Activated B cell treated with CpG ODN at 0.5 μM for 24 hours (primary cell): ENCODE measurements at regions not wholly inside any gene's neighbourhood (a gene's known extent, or its start where the extent isn't known, plus 50 kb on each side); places are given as distances from the start of the nearest gene placed in this dataset.

Experiments used
- ATAC-seq: fragments of 200-7000 bp; cut with Tn5 transposase; one replicate; pipeline ENCODE4 v1.10.0; 2021; ENCODE audit warnings: low read depth, mild to moderate bottlenecking, moderate library complexity
- CTCF ChIA-PET: fragments of 350-600 bp; sonication (Branson Sonifier 250); formaldehyde crosslinking; loops from one replicate; lab custom pipeline; 2021; ENCODE audit warnings: antibody characterized with exemption; lab: Charles Lee
- POLR2A ChIA-PET: fragments of 350-600 bp; sonication (Branson Sonifier 250); formaldehyde crosslinking; loops from one replicate; lab custom pipeline; 2021; ENCODE audit warnings: antibody characterized with exemption; lab: Charles Lee
- DNase-seq: peaks from one replicate; pipeline ENCODE4 v3.0.0; 2022
- H3K27ac Mint-ChIP-seq: one replicate; pipeline ENCODE4 v1.8.0; 2020; ENCODE audit warnings: mixed read lengths
- H3K27me3 Mint-ChIP-seq: one replicate; pipeline ENCODE4 v1.8.0; 2021; ENCODE audit warnings: mixed read lengths
- H3K36me3 Mint-ChIP-seq: one replicate; pipeline ENCODE4 v1.8.0; 2021; ENCODE audit warnings: low read depth, mixed read lengths
- H3K4me1 Mint-ChIP-seq: one replicate; pipeline ENCODE4 v1.8.0; 2021; ENCODE audit warnings: mixed read lengths
- H3K4me3 Mint-ChIP-seq: one replicate; pipeline ENCODE4 v1.8.0; 2020; ENCODE audit warnings: mild to moderate bottlenecking, mixed read lengths
- H3K9me3 Mint-ChIP-seq: one replicate; pipeline ENCODE4 v1.8.0; 2020; ENCODE audit warnings: mixed read lengths
- CTCF ChIP-seq: fragments of 200-600 bp; IDR thresholded peaks from one replicate; pipeline ENCODE4 v1.8.0; 2022; ENCODE audit warnings: antibody characterized with exemption, mild to moderate bottlenecking
- intact Hi-C: fragments of 100-400 bp; cut with micrococcal nuclease; formaldehyde crosslinking; loops from one replicate; pipeline ENCODE4 v1.15.1; 2024

GRCh38 chr9:23608456-23608855 is 217.6 kb downstream of the ELAVL2 start:
- POLR2A ChIA-PET, result no interaction called here
- H3K36me3 Mint-ChIP-seq, result no peaks in the 10 kb centered on the region
- peaks cover 3% of the 10 kb centered on the region for H3K9me3 Mint-ChIP-seq
- H3K27me3 Mint-ChIP-seq, result no peaks in the 10 kb centered on the region
- TF ChIP-seq CTCF, result no peak
- DNase-seq, result no peak
- intact Hi-C loops, result no loop called here
- no peak for ATAC-seq
- no peak overlapping the region for H3K4me3 Mint-ChIP-seq
- no peaks in the 10 kb centered on the region for H3K4me1 Mint-ChIP-seq
- H3K27ac Mint-ChIP-seq, result no peak overlapping the region
- CTCF ChIA-PET, result no interaction called here

DNA sequence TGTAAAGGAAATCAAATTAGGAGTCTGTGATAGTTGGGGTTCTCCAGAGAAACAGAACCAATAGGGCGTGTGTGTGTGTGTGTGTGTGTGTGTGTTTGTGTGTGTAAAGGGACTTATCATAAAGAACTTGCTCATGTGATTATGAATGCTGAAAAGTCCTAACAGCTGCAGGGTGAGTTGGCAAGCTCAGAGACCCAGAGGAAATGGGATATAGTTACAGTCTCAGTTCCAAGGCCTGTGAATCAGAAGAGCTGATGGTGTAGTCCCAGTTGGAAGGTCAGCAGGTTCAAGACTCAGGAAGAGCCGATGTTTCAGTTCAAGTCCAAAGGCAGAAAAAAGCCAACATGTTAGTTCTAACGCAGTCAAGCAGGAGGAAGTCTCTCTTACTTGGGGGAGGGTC is 214.2 kb downstream of the ELAVL2 start:
- peaks cover 2% of the 10 kb centered on the region for H3K9me3 Mint-ChIP-seq
- H3K27ac Mint-ChIP-seq, result no peak overlapping the region
- H3K4me3 Mint-ChIP-seq, result no peak overlapping the region
- ATAC-seq (no peak), DNase-seq (no peak)
- no peaks in the 10 kb centered on the region for H3K4me1 Mint-ChIP-seq
- intact Hi-C loops, result no loop called here
- ChIA-PET CTCF (no interaction called here), POLR2A (no interaction called here)
- no peaks in the 10 kb centered on the region for H3K36me3 Mint-ChIP-seq
- TF ChIP-seq CTCF, result no peak
- H3K27me3 Mint-ChIP-seq, result no peaks in the 10 kb centered on the region

- DNase-seq, result no peak
- Mint-ChIP-seq H3K27ac (no peak overlapping the region), H3K27me3 (no peaks in the 10 kb centered on the region), H3K4me3 (no peak overlapping the region), H3K4me1 (no peaks in the 10 kb centered on the region), H3K9me3 (peaks cover 2% of the 10 kb centered on the region), H3K36me3 (no peaks in the 10 kb centered on the region)
- intact Hi-C loops, result no loop called here
- ChIA-PET POLR2A (no interaction called here), CTCF (no interaction called here)
- TF ChIP-seq CTCF, result no peak
- ATAC-seq, result no peak
Observed at GRCh38 chr9:23615569-23615968, 210.5 kb downstream of the ELAVL2 start.

DNA sequence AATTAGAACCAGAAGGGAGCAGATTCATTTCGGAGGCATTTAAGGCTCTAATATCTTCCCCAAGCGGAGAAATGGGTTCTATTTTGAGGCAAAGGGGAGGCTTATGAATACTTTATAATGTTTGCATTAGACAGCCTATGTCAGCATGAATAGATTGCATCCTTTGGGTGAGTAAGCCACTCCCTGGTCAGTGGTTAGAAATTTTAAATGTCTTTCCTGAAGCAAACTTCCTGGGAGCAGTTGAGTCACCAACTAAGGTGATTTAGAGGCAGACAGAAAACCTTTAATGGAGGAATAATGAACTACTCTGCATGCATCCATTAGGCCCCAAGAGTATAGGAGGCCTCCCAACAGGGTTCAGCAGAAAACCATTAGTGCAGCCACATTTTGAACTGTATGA is 204.9 kb downstream of the ELAVL2 start:
- peaks cover 7% of the 10 kb centered on the region for H3K9me3 Mint-ChIP-seq
- H3K27me3 Mint-ChIP-seq, result no peaks in the 10 kb centered on the region
- no peaks in the 10 kb centered on the region for H3K4me1 Mint-ChIP-seq
- no peak overlapping the region for H3K4me3 Mint-ChIP-seq
- POLR2A ChIA-PET, result no interaction called here
- intact Hi-C loops, result no loop called here
- no peak for TF ChIP-seq CTCF
- CTCF ChIA-PET, result no interaction called here
- H3K27ac Mint-ChIP-seq, result no peak overlapping the region
- no peak for ATAC-seq
- H3K36me3 Mint-ChIP-seq, result no peaks in the 10 kb centered on the region
- DNase-seq, result no peak

DNA sequence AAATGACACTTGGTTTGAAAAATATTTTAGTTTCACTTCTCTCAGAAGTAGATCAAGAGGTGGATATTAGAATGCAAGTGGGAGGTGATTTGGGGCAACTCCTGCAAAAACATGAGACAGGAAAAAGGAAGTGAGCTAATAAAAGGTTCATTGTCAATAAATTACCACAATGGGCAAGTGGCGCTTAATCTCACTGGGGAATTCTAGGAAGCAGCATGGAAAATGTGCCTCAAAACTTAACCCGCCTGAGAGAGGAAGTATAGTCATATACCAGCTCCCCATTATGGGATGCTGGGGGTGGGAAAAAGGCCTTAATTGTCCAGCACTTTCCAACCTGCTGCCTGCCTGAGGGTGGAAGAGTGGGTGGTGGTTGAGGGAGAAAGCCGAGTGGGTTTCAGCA is 204.1 kb downstream of the ELAVL2 start:
- H3K36me3 Mint-ChIP-seq, result no peaks in the 10 kb centered on the region
- ATAC-seq (no peak), DNase-seq (no peak)
- no peak for TF ChIP-seq CTCF
- intact Hi-C loops, result no loop called here
- H3K27ac Mint-ChIP-seq, result no peak overlapping the region
- H3K9me3 Mint-ChIP-seq, result peaks cover 5% of the 10 kb centered on the region
- no peaks in the 10 kb centered on the region for H3K27me3 Mint-ChIP-seq
- POLR2A ChIA-PET, result no interaction called here
- CTCF ChIA-PET, result no interaction called here
- H3K4me3 Mint-ChIP-seq, result no peak overlapping the region
- H3K4me1 Mint-ChIP-seq, result no peaks in the 10 kb centered on the region
